Activated CD8-positive, alpha-beta T cell treated with anti-CD3 and anti-CD28 coated beads, Interleukin-2, amount 10 ng/mL, durations not matched to agents 7 days and 5 days (primary cell): ENCODE measurements at regions not wholly inside any gene's neighbourhood (a gene's known extent, or its start where the extent isn't known, plus 50 kb on each side); places are given as distances from the start of the nearest gene placed in this dataset.
"Not testable (repeated sequence)": the region's sequence is repeated elsewhere in the genome, so short reads cannot be mapped to it uniquely, and the experiment has no call there.

Experiments used
- ATAC-seq: fragments of 150-1000 bp; cut with Tn5 transposase; one replicate; pipeline ENCODE4 v1.10.0; 2021; ENCODE audit warnings: moderate library complexity
- CTCF ChIA-PET: fragments of 350-600 bp; sonication (Branson Sonifier 250); formaldehyde crosslinking; loops from one replicate; lab custom pipeline; 2021; ENCODE audit warnings: antibody characterized with exemption; lab: Charles Lee
- POLR2A ChIA-PET: fragments of 350-600 bp; sonication (Branson Sonifier 250); formaldehyde crosslinking; loops from one replicate; lab custom pipeline; 2021; ENCODE audit warnings: antibody characterized with exemption; lab: Charles Lee
- DNase-seq: peaks from one replicate; pipeline ENCODE4 v3.0.0-alpha.2; 2020
- H3K27ac Mint-ChIP-seq: one replicate; pipeline ENCODE4 v1.8.0; 2021; ENCODE audit warnings: mild to moderate bottlenecking, mixed read lengths
- H3K27me3 Mint-ChIP-seq: one replicate; pipeline ENCODE4 v1.8.0; 2021; ENCODE audit warnings: low read depth, mixed read lengths
- H3K36me3 Mint-ChIP-seq: one replicate; pipeline ENCODE4 v1.8.0; 2021; ENCODE audit warnings: low read depth, mixed read lengths
- H3K4me1 Mint-ChIP-seq: one replicate; pipeline ENCODE4 v1.8.0; 2021; ENCODE audit warnings: low read depth, mixed read lengths
- H3K4me3 Mint-ChIP-seq: one replicate; pipeline ENCODE4 v1.8.0; 2021; ENCODE audit warnings: mild to moderate bottlenecking, mixed read lengths
- H3K9me3 Mint-ChIP-seq: one replicate; pipeline ENCODE4 v1.8.0; 2022; ENCODE audit warnings: mixed read lengths; ENCODE audit not compliant: insufficient read depth

- no peak for ATAC-seq
- no peaks in the 10 kb centered on the region for H3K36me3 Mint-ChIP-seq
- no peaks in the 10 kb centered on the region for H3K9me3 Mint-ChIP-seq
- H3K4me3 Mint-ChIP-seq = no peak overlapping the region
- H3K27me3 Mint-ChIP-seq = peaks cover 23% of the 10 kb centered on the region
- DNase-seq = no peak
- ChIA-PET CTCF (no interaction called here), POLR2A (no interaction called here)
- no peaks in the 10 kb centered on the region for H3K4me1 Mint-ChIP-seq
- H3K27ac Mint-ChIP-seq = no peak overlapping the region
Measured at GRCh38 chr5:154598021-154598420, 120.0 kb upstream of the HAND1 start.

GRCh38 chr5:154596844-154597243 is 118.8 kb upstream of the HAND1 start:
- H3K4me1 Mint-ChIP-seq, H3K4me3 Mint-ChIP-seq, H3K27ac Mint-ChIP-seq, H3K36me3 Mint-ChIP-seq, CTCF ChIA-PET, ATAC-seq, POLR2A ChIA-PET, H3K9me3 Mint-ChIP-seq, DNase-seq: not testable (repeated sequence)
- peaks cover 15% of the 10 kb centered on the region for H3K27me3 Mint-ChIP-seq

DNA sequence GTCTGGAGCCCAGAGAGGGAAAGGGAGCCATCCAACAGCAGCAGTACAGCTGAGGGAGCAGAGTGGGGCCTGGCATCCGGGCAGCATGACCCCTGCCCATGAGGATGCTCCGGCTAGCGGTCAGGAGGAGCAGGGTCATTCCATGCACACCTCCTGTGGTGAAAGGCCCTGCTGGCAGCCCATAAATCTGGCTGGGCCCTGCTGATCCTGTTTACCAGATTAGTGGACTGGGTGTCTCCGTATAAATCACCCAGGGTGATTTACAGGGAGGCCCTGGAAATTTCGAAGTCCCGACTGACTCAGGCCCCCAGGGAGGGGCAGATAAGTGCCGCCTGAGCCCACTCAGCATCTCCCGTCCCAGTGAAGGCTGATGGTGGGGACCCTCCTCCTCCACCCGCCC is 117.6 kb upstream of the HAND1 start:
- no peaks in the 10 kb centered on the region for H3K4me1 Mint-ChIP-seq
- no peak overlapping the region for H3K27ac Mint-ChIP-seq
- CTCF ChIA-PET = no interaction called here
- H3K27me3 Mint-ChIP-seq = peaks cover 14% of the 10 kb centered on the region
- H3K36me3 Mint-ChIP-seq = no peaks in the 10 kb centered on the region
- no peaks in the 10 kb centered on the region for H3K9me3 Mint-ChIP-seq
- POLR2A ChIA-PET = no interaction called here
- no peak overlapping the region for H3K4me3 Mint-ChIP-seq
- ATAC-seq (no peak), DNase-seq (no peak)

DNA sequence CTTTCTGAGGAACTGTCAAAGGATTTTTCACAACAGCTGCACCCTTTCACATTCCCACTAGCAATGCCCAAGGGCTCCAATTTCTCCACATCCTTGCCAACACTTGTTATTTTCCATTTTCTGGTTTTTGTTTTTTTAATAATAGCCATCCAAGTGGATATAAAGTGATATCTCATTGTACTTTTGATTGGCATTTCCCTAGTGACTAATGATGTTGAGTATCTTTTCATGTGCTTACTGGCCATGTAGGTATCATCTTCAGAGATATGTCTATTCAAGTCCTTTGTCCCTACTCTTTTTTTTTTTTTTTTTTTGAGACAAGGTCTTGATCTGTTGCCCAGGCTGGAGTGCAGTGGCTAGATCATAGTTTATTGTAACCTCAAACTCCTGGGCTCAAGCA is 115.8 kb upstream of the HAND1 start:
- CTCF ChIA-PET = no interaction called here

GRCh38 chr5:154593071-154593470 is 115.0 kb upstream of the HAND1 start:
- CTCF ChIA-PET = no interaction called here

More for the DNA sequence above, 115.8 kb upstream of the HAND1 start:
- no peak overlapping the region for H3K4me3 Mint-ChIP-seq
- peaks cover 12% of the 10 kb centered on the region for H3K27me3 Mint-ChIP-seq
- no peaks in the 10 kb centered on the region for H3K4me1 Mint-ChIP-seq
- H3K9me3 Mint-ChIP-seq = no peaks in the 10 kb centered on the region
- no peak for ATAC-seq
- POLR2A ChIA-PET = no interaction called here
- DNase-seq = no peak
- no peaks in the 10 kb centered on the region for H3K36me3 Mint-ChIP-seq
- no peak overlapping the region for H3K27ac Mint-ChIP-seq

DNA sequence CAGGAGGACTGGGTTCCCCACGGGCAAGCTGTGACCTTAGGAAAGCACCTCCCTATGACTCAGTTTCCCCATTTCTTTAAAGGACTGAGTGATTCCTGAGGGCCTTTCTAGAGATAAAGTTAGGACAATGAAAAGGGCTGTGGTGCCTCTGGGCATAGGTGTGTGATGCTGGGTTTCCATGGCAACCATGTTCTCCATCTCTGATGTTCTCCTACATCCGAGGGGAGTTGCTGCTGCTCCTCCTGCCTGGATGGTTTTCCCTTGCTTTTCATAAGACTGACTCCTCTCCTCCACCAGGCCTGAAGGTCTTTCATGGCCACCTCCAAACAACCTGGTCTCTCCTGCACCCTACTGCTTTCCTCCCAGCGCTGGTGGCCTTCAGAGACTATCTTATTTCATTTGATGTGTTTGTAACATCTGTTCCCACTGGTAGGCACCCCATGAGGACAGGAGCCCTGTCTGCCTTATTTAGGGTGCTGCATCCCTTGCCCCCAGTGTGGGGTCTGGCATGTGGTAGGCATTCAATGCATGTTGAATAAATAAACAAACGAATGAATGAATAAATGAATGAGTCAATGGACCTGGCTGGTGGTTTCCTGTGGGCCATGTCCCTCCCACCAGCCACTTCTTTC is 112.2 kb upstream of the HAND1 start:
- peaks cover 5% of the 10 kb centered on the region for H3K27me3 Mint-ChIP-seq
- H3K9me3 Mint-ChIP-seq = no peaks in the 10 kb centered on the region
- CTCF ChIA-PET = no interaction called here
- H3K4me3 Mint-ChIP-seq = no peak overlapping the region
- POLR2A ChIA-PET = no interaction called here
- H3K36me3 Mint-ChIP-seq = no peaks in the 10 kb centered on the region
- DNase-seq = no peak
- H3K27ac Mint-ChIP-seq = no peak overlapping the region
- no peaks in the 10 kb centered on the region for H3K4me1 Mint-ChIP-seq
- no peak for ATAC-seq

More at GRCh38 chr5:154593071-154593470, 115.0 kb upstream of the HAND1 start:
- Mint-ChIP-seq H3K4me1 (no peaks in the 10 kb centered on the region), H3K36me3 (no peaks in the 10 kb centered on the region), H3K9me3 (no peaks in the 10 kb centered on the region), H3K27ac (no peak overlapping the region), H3K27me3 (peaks cover 8% of the 10 kb centered on the region), H3K4me3 (no peak overlapping the region)
- DNase-seq (no peak), ATAC-seq (no peak)
- POLR2A ChIA-PET = no interaction called here

GRCh38 chr5:154589511-154589910 is 111.5 kb upstream of the HAND1 start:
- CTCF ChIA-PET = no interaction called here
- H3K27ac Mint-ChIP-seq = no peak overlapping the region
- no peak for ATAC-seq

GRCh38 chr5:154588833-154589425 is 110.9 kb upstream of the HAND1 start:
- ATAC-seq, H3K4me3 Mint-ChIP-seq, H3K36me3 Mint-ChIP-seq, CTCF ChIA-PET, H3K4me1 Mint-ChIP-seq, H3K9me3 Mint-ChIP-seq, POLR2A ChIA-PET, H3K27ac Mint-ChIP-seq, H3K27me3 Mint-ChIP-seq, DNase-seq: not testable (repeated sequence)

More at GRCh38 chr5:154589511-154589910, 111.5 kb upstream of the HAND1 start:
- no peaks in the 10 kb centered on the region for H3K4me1 Mint-ChIP-seq
- POLR2A ChIA-PET = no interaction called here
- H3K27me3 Mint-ChIP-seq = peaks cover 8% of the 10 kb centered on the region
- no peak for DNase-seq
- H3K4me3 Mint-ChIP-seq = no peak overlapping the region
- H3K9me3 Mint-ChIP-seq = no peaks in the 10 kb centered on the region
- no peaks in the 10 kb centered on the region for H3K36me3 Mint-ChIP-seq

DNA sequence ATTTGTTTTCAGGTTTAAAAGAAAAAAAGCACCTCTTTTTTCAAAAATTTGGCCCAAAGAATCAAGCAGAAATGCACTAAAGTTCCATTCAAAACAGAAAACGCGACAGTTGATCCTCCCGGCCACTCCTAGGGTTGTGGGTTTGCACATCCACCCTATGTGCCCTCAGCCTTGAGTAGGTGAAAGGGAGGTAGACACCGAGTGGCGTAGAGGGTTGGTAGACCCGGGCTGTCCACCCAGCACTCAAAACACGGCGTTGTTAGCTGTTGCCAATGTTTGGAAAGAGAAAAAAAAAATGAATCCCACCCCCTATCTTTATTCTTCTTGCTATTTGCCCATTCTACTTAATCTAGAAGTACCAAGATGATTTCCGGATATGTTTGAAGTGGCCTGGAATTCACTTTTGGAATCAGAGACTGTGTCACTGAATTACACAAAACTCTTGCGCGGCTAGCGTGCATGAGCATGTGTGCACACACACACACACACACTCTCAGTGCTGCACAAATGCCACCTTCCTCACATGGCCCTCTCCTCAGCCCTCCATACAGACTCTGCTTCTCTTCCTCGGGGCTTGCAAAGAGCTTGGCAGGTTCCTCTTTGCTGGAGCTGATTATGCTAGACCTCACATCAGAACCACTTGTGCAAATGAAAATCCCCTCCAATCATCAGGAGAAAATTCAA is 110.2 kb upstream of the HAND1 start:
- Mint-ChIP-seq H3K4me3 (no peak overlapping the region), H3K27me3 (peaks cover 8% of the 10 kb centered on the region), H3K9me3 (no peaks in the 10 kb centered on the region), H3K36me3 (no peaks in the 10 kb centered on the region), H3K4me1 (no peaks in the 10 kb centered on the region), H3K27ac (no peak overlapping the region)
- CTCF ChIA-PET = no interaction called here
- POLR2A ChIA-PET = no interaction called here
- no peak for DNase-seq
- no peak for ATAC-seq

DNA sequence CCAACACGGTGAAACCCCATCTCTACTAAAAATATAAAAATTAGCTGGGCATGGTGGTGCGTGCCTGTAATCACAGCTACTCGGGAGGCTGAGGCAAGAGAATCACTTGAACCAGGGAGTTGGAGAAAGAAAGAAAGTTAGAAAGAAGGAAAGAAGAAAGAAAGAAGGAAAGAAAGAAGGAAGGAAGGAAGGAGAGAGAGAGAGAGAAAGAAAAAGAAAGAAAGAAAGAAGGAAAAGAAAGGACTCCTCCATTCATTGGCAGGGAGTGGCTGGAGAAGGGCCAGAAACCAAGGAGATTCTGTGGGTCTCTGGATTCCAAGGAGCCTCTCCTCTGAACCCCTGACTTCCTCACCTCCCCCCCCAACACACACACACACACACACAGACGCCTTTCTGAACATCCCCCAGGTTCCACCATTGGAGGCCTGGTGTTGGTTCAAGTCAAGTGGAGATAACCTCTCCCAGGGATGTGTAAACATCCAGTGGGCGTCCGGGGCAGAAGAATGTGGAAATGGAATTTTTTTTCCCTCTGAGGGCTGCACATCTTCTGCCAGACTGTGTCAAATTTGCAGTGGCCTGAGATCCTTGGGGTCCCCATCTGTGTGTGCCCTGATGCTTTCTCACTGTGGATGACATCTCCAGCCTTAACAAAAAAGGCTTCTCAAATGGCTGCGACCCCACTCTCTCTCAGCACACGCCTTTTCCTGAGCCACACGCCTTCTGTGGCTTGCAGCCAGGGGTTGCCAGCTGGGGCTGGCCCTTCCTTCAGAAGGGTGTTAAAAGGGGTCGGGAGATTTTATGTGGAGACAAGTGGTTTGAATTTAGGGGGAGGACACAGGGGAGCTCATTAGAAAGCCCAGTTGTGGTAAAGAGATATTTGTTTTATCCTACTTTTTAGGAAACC is 109.3 kb upstream of the HAND1 start:
- POLR2A ChIA-PET = no interaction called here
- ATAC-seq = no peak

GRCh38 chr5:154583671-154584177 is 105.7 kb upstream of the HAND1 start:
- H3K27ac Mint-ChIP-seq = no peak overlapping the region
- ChIA-PET CTCF (no interaction called here), POLR2A (no interaction called here)
- no peaks in the 10 kb centered on the region for H3K9me3 Mint-ChIP-seq
- no peaks in the 10 kb centered on the region for H3K4me1 Mint-ChIP-seq
- no peaks in the 10 kb centered on the region for H3K36me3 Mint-ChIP-seq
- ATAC-seq (no peak), DNase-seq (no peak)
- peaks cover 6% of the 10 kb centered on the region for H3K27me3 Mint-ChIP-seq
- no peak overlapping the region for H3K4me3 Mint-ChIP-seq

More for the DNA sequence above, 109.3 kb upstream of the HAND1 start:
- Mint-ChIP-seq H3K4me3 (no peak overlapping the region), H3K9me3 (no peaks in the 10 kb centered on the region), H3K36me3 (no peaks in the 10 kb centered on the region), H3K27ac (no peak overlapping the region), H3K27me3 (peaks cover 8% of the 10 kb centered on the region), H3K4me1 (no peaks in the 10 kb centered on the region)
- DNase-seq = no peak
- CTCF ChIA-PET = no interaction called here
